Upper lobe of left lung (tissue), 6 donors: ENCODE measurements at regions not wholly inside any gene's neighbourhood (a gene's known extent, or its start where the extent isn't known, plus 50 kb on each side); places are given as distances from the start of the nearest gene placed in this dataset.

Experiments used
- ATAC-seq, 2 donors: fragments of 200-7000 bp; cut with Tn5 transposase; one replicate each; pipeline ENCODE4 v1.9.1; 2022; ENCODE audit warnings: mild to moderate bottlenecking in 2 of 2, moderate library complexity in 2 of 2; ENCODE audit not compliant: low FRiP score in 2 of 2
- DNase-seq, 2 donors: peaks; one replicate each; pipeline ENCODE4 v3.0.0-alpha.2; 2019 to 2020
- H3K27ac ChIP-seq, 4 donors: fragments of 200-600 bp; sonication (generic); one replicate each; pipeline ENCODE4 v1.5.1; 2016 to 2019
- H3K27me3 ChIP-seq, 4 donors: fragments of 200-600 bp; sonication (generic); one replicate each; pipeline ENCODE4 v1.5.1; 2017 to 2019
- H3K36me3 ChIP-seq, 4 donors: fragments of 200-600 bp; sonication (generic); one replicate each; pipeline ENCODE4 v1.5.1; 2016 to 2019
- H3K4me1 ChIP-seq, 4 donors: fragments of 200-600 bp; sonication (generic); one replicate each; pipeline ENCODE4 v1.5.1; 2018 to 2019
- H3K4me3 ChIP-seq, 4 donors: fragments of 200-600 bp; sonication (generic); one replicate each; pipeline ENCODE4 v1.5.1; 2017 to 2019; ENCODE audit warnings: mild to moderate bottlenecking in 2 of 4, moderate library complexity in 1 of 4
- H3K9me3 ChIP-seq, 4 donors: fragments of 200-600 bp; sonication (generic); one replicate each; pipeline ENCODE4 v1.5.1; 2018 to 2019
- CTCF ChIP-seq, 6 experiments: fragments of 450-650 bp in 4 of 6; fragments of 200-600 bp in 2 of 6; sonication (generic) in 2 of 6; IDR thresholded peaks; one replicate each; pipeline ENCODE4 v1.5.1; 2016 to 2019; ENCODE audit warnings: antibody characterized with exemption in 6 of 6
- EP300 ChIP-seq, 4 donors: sonication (generic); formaldehyde crosslinking; IDR thresholded peaks; one replicate each; pipeline ENCODE4 v1.5.1; 2017; ENCODE audit warnings: antibody characterized with exemption in 4 of 4, control low read depth in 2 of 4
- POLR2A ChIP-seq, 4 donors: fragments of 450-650 bp; IDR thresholded peaks; one replicate each; pipeline ENCODE4 v1.5.1; 2016 to 2017; ENCODE audit warnings: antibody characterized with exemption in 4 of 4, mild to moderate bottlenecking in 2 of 4
- POLR2AphosphoS5 ChIP-seq, 2 donors: sonication (generic); formaldehyde crosslinking; IDR thresholded peaks; one replicate each; pipeline ENCODE4 v1.5.1; 2017; ENCODE audit warnings: antibody characterized with exemption in 2 of 2
- WGBS, 2 donors: methylation state at CpG; one replicate each; pipeline ENCODE4 v1.1.5; 2017 to 2018; 5-methylcytosine and 5-hydroxymethylcytosine counted together
- donor health status: DM: no; HTN: no; CAD: no; lungs with moderate emphysema.
- donor health status: DM: no; HTN: yes; CAD: no; lungs with severe emphysema.

DNA sequence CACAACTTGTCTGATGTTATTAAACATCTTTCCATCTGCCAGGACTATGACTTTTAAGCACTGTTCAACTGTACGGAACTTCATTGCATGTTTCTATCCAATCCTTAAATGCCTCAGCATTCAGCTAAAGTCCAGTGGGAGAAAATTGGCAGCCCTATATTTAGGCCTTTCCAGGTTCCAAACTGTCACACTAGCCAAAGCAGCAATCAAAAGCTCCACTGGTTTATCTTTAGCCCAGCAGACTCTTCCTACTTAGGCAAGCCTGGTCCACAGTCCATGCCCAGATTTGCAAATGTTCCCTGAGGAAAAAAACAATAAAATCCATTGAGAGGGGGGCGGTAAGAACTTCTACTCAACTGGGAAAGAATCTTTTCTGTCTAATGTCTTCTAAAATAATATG lies 349.1 kb upstream of the GJE1 start:
- ATAC-seq, result no peak

GRCh38 chr6:141780296-141780695 lies 352.4 kb upstream of the GJE1 start:
- ATAC-seq, result no peak
- DNase-seq, result no peak
- TF ChIP-seq EP300 (IDR thresholded peaks at IDR 0.05), result no peak
- no peak for TF ChIP-seq POLR2AphosphoS5 (IDR thresholded peaks at IDR 0.05)
- H3K9me3 ChIP-seq, result no peaks in the 10 kb centered on the region
- no peak overlapping the region for H3K4me3 ChIP-seq
- H3K36me3 ChIP-seq, result no peaks in the 10 kb centered on the region
- H3K4me1 ChIP-seq, result no peaks in the 10 kb centered on the region
- WGBS, 2 donors, result 63 to 64% methylated on average over 4 of the region's 4 CpGs
- H3K27me3 ChIP-seq, result no peaks in the 10 kb centered on the region
- H3K27ac ChIP-seq, result no peak overlapping the region

More for the DNA sequence above, 349.1 kb upstream of the GJE1 start:
- WGBS, 2 donors, result 84 to 89% methylated on average over 2 of the region's 2 CpGs
- H3K4me3 ChIP-seq, result no peak overlapping the region
- no peaks in the 10 kb centered on the region for H3K4me1 ChIP-seq
- H3K27ac ChIP-seq, result no peak overlapping the region
- no peaks in the 10 kb centered on the region for H3K27me3 ChIP-seq
- H3K36me3 ChIP-seq, result no peaks in the 10 kb centered on the region
- TF ChIP-seq CTCF (IDR thresholded peaks at IDR 0.05), result no peak
- TF ChIP-seq POLR2AphosphoS5 (IDR thresholded peaks at IDR 0.05), result no peak
- no peak for TF ChIP-seq POLR2A (IDR thresholded peaks at IDR 0.05)
- TF ChIP-seq EP300 (IDR thresholded peaks at IDR 0.05), result no peak
- no peaks in the 10 kb centered on the region for H3K9me3 ChIP-seq
- DNase-seq, result no peak

GRCh38 chr6:141764388-141764787 lies 368.3 kb upstream of the GJE1 start:
- no peaks in the 10 kb centered on the region for H3K36me3 ChIP-seq

DNA sequence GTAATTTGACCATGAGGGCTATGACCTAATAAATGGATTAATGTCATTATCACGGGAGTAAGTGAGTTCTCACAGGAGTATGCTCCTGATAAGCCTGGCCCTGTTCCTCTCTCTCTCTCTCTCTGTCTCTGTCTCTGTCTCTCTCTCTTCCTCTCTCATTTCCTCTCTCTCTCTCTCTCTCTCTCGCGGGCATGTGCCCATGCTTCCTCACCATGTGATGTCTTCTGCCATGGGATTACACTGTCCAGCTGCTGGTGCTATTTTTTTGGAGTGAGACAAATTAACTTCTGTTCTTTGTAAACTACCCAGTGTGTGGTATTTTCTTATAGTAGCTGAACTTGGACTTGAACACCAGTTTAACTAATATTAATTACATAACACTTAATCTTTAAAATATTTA lies 374.3 kb upstream of the GJE1 start:
- TF ChIP-seq EP300 (IDR thresholded peaks at IDR 0.05) (no peak), CTCF (IDR thresholded peaks at IDR 0.05) (no peak), POLR2AphosphoS5 (IDR thresholded peaks at IDR 0.05) (no peak), POLR2A (IDR thresholded peaks at IDR 0.05) (no peak)
- Histone ChIP-seq H3K4me1 (no peaks in the 10 kb centered on the region), H3K9me3 (no peaks in the 10 kb centered on the region), H3K27me3 (no peaks in the 10 kb centered on the region), H3K4me3 (no peak overlapping the region), H3K36me3 (no peaks in the 10 kb centered on the region), H3K27ac (no peak overlapping the region)
- 56 to 68% methylated on average over 3 of the region's 3 CpGs for WGBS, 2 donors
- ATAC-seq (no peak), DNase-seq (no peak)

More at GRCh38 chr6:141764388-141764787, 368.3 kb upstream of the GJE1 start:
- Histone ChIP-seq H3K27ac (no peak overlapping the region), H3K27me3 (no peaks in the 10 kb centered on the region), H3K9me3 (no peaks in the 10 kb centered on the region), H3K4me3 (no peak overlapping the region), H3K4me1 (no peaks in the 10 kb centered on the region)
- DNase-seq, result no peak
- no peak for TF ChIP-seq POLR2A (IDR thresholded peaks at IDR 0.05)
- TF ChIP-seq POLR2AphosphoS5 (IDR thresholded peaks at IDR 0.05), result no peak
- TF ChIP-seq EP300 (IDR thresholded peaks at IDR 0.05), result no peak
- no peak for TF ChIP-seq CTCF (IDR thresholded peaks at IDR 0.05)
- ATAC-seq, result no peak

- H3K36me3 ChIP-seq, result no peaks in the 10 kb centered on the region
- H3K4me1 ChIP-seq, result no peaks in the 10 kb centered on the region
- H3K4me3 ChIP-seq, result no peak overlapping the region
- DNase-seq (no peak), ATAC-seq (no peak)
- WGBS, 2 donors, result 80 to 84% methylated on average over 3 of the region's 3 CpGs
- no peak for TF ChIP-seq POLR2AphosphoS5 (IDR thresholded peaks at IDR 0.05)
- no peak for TF ChIP-seq POLR2A (IDR thresholded peaks at IDR 0.05)
- no peak for TF ChIP-seq CTCF (IDR thresholded peaks at IDR 0.05)
- no peak for TF ChIP-seq EP300 (IDR thresholded peaks at IDR 0.05)
- H3K27ac ChIP-seq, result no peak overlapping the region
- no peaks in the 10 kb centered on the region for H3K9me3 ChIP-seq
- no peaks in the 10 kb centered on the region for H3K27me3 ChIP-seq
Observed at GRCh38 chr6:141753180-141753579, 379.5 kb upstream of the GJE1 start.
